Smooth muscle cell (in vitro differentiated cells): ENCODE measurements at regions not wholly inside any gene's neighbourhood (a gene's known extent, or its start where the extent isn't known, plus 50 kb on each side); places are given as distances from the start of the nearest gene placed in this dataset.

Experiments
- DNase-seq: peaks from one replicate; lab custom pipeline; 2025; ENCODE audit not compliant: unreplicated experiment; lab: John Stamatoyannopoulos, UW
- H2AFZ ChIP-seq: fragments of 200-600 bp; sonication (generic); 2 replicates; pipeline ENCODE4 v1.6.0; 2016; ENCODE audit warnings: antibody characterized with exemption, low read depth, mild to moderate bottlenecking
- H3F3A ChIP-seq: fragments of 200-600 bp; sonication (generic); 2 replicates; pipeline ENCODE4 v1.6.0; 2017; ENCODE audit warnings: antibody characterized with exemption, low read depth
- H3K27ac ChIP-seq: fragments of 200-600 bp; sonication (generic); 2 replicates; pipeline ENCODE4 v1.5.1; 2016; ENCODE audit warnings: low read depth, mild to moderate bottlenecking
- H3K27me3 ChIP-seq: fragments of 200-600 bp; sonication (generic); 2 replicates; pipeline ENCODE4 v1.6.1; 2016; ENCODE audit warnings: low read depth, mild to moderate bottlenecking
- H3K36me3 ChIP-seq: fragments of 200-600 bp; sonication (generic); 2 replicates; pipeline ENCODE4 v1.5.1; 2016; ENCODE audit warnings: low read depth
- H3K4me1 ChIP-seq: fragments of 200-600 bp; sonication (generic); 2 replicates; pipeline ENCODE4 v1.5.1; 2016; ENCODE audit warnings: low read depth
- H3K4me2 ChIP-seq: fragments of 200-600 bp; sonication (generic); 2 replicates; pipeline ENCODE4 v1.6.0; 2016; ENCODE audit warnings: mild to moderate bottlenecking
- H3K4me3 ChIP-seq: fragments of 200-600 bp; sonication (generic); 2 replicates; pipeline ENCODE4 v1.5.1; 2016; ENCODE audit warnings: mild to moderate bottlenecking
- H3K79me2 ChIP-seq: fragments of 200-600 bp; sonication (generic); 2 replicates; pipeline ENCODE4 v1.6.0; 2016; ENCODE audit warnings: low read depth, mild to moderate bottlenecking
- H3K9ac ChIP-seq: fragments of 200-600 bp; sonication (generic); 2 replicates; pipeline ENCODE4 v1.6.0; 2016; ENCODE audit warnings: low read depth
- H3K9me3 ChIP-seq: fragments of 200-600 bp; sonication (generic); replicated peaks from 2 replicates; pipeline ENCODE4 v1.5.1; 2016; ENCODE audit warnings: low read depth
- H4K20me1 ChIP-seq: fragments of 200-600 bp; sonication (generic); 2 replicates; pipeline ENCODE4 v1.6.0; 2016; ENCODE audit warnings: low read depth
- CTCF ChIP-seq: fragments of 200-600 bp; sonication (generic); IDR thresholded peaks from 2 replicates; pipeline ENCODE4 v1.5.1; 2017; ENCODE audit warnings: borderline replicate concordance, mild to moderate bottlenecking, antibody characterized with exemption; ENCODE audit not compliant: insufficient read depth, poor library complexity, severe bottlenecking
- WGBS: methylation state at CpG from one replicate; pipeline ENCODE4 v1.1.7; 2016; ENCODE audit warnings: low lambda C conversion rate; 5-methylcytosine and 5-hydroxymethylcytosine counted together

- Histone ChIP-seq H3K27me3 (no peaks in the 10 kb centered on the region), H3K4me2 (no peak overlapping the region), H3K79me2 (no peaks in the 10 kb centered on the region), H3F3A (no peaks in the 10 kb centered on the region), H3K4me3 (no peak overlapping the region), H3K36me3 (no peaks in the 10 kb centered on the region), H4K20me1 (no peaks in the 10 kb centered on the region), H2AFZ (no peak overlapping the region), H3K9ac (no peak overlapping the region), H3K4me1 (no peaks in the 10 kb centered on the region), H3K9me3 (no peaks in the 10 kb centered on the region), H3K27ac (no peak overlapping the region)
- no peak for TF ChIP-seq CTCF
- WGBS, result 96% methylated on average over 11 of the region's 11 CpGs
- no peak for DNase-seq
Observed at GRCh38 chr11:70879601-70880285, 372.6 kb downstream of the SHANK2 start.

- Histone ChIP-seq H3K4me2 (no peak overlapping the region), H3F3A (no peaks in the 10 kb centered on the region), H2AFZ (no peak overlapping the region), H3K27me3 (no peaks in the 10 kb centered on the region), H3K27ac (no peak overlapping the region), H4K20me1 (no peaks in the 10 kb centered on the region), H3K4me3 (no peak overlapping the region), H3K79me2 (no peaks in the 10 kb centered on the region), H3K9ac (no peak overlapping the region), H3K9me3 (no peaks in the 10 kb centered on the region), H3K4me1 (no peaks in the 10 kb centered on the region), H3K36me3 (no peaks in the 10 kb centered on the region)
- no peak for DNase-seq
- WGBS, result 89% methylated on average over 5 of the region's 5 CpGs
- no peak for TF ChIP-seq CTCF
Observed at GRCh38 chr11:70880416-70880815, 372.0 kb downstream of the SHANK2 start.

GRCh38 chr11:70881948-70882715 lies 370.2 kb downstream of the SHANK2 start:
- H3K9me3 ChIP-seq, result no peaks in the 10 kb centered on the region
- peaks cover 8% of the 10 kb centered on the region for H3K4me1 ChIP-seq
- no peaks in the 10 kb centered on the region for H3K27me3 ChIP-seq
- no peak overlapping the region for H3K4me2 ChIP-seq
- no peaks in the 10 kb centered on the region for H3F3A ChIP-seq
- DNase-seq, result no peak
- no peaks in the 10 kb centered on the region for H3K36me3 ChIP-seq
- H3K9ac ChIP-seq, result no peak overlapping the region
- no peak overlapping the region for H3K4me3 ChIP-seq
- H2AFZ ChIP-seq, result no peak overlapping the region
- no peak for TF ChIP-seq CTCF
- no peaks in the 10 kb centered on the region for H4K20me1 ChIP-seq
- WGBS, result 91% methylated on average over 6 of the region's 8 CpGs
- no peaks in the 10 kb centered on the region for H3K79me2 ChIP-seq
- H3K27ac ChIP-seq, result no peak overlapping the region
